HPDE6-E6E7 (cell line): ENCODE measurements at regions not wholly inside any gene's neighbourhood (a gene's known extent, or its start where the extent isn't known, plus 50 kb on each side); places are given as distances from the start of the nearest gene placed in this dataset.
"Not testable (repeated sequence)": the region's sequence is repeated elsewhere in the genome, so short reads cannot be mapped to it uniquely, and the experiment has no call there.

Experiments used
- DNase-seq: peaks from one replicate; pipeline ENCODE4 v3.0.0; 2011; ENCODE audit warnings: missing footprints; ENCODE audit errors: extremely low spot score

GRCh38 chr2:219726916-219727315 is 99.5 kb downstream of the SLC4A3 start:
- DNase-seq: no peak

DNA sequence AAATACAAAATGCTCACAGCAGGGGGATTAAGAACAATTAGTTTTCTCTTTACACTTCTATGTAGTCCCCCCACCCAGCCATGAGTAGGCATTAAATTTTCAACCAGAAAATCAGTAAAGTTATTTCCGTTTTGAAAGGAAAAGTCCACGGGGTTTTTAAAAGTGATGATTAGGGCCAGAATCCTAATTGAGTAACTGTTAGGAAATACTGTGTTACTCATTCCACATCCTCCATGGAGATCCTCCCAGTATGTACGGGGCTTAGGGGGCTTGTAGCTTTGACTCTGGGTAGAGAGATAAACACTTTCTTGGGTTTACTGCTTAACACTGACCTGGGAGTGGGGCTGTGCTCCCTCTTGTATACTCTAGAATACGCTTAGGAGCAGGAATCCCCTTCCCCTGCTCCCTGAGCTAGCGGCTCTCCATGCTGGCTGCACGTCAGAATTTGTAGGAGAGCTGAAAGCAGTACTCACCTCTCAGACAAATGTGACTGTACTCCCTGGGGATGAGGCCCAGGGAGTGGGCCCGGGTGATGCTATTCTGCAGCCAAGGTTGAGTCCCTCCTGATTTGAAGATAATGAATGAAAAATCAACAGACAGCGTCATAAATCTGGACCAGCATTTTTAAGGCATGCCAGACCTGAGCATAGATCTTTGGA is 100.5 kb downstream of the SLC4A3 start:
- no peak for DNase-seq

DNA sequence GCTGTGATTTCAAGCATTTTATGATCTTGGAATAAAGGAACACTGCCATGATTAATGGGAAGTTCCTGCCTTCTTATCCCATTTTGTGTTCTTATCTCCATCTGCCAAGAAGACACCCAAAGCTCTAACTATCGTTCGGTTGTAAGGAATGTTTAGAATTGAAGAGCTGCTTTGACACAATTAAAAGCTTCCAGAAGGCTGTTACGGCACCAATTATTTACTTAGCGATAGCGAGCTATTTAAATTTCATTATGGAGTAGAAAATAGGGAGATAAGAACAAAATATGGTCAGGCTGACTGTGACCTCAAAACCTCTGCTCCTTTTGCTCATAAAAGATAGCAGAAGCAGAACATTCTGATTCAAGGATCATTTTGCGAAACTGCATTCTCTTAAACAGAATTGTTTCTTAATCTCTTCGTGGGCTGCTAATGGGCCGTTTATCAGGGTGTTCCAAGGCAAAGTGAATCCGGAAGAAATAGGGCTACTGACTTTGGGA is 101.6 kb downstream of the SLC4A3 start:
- no peak for DNase-seq

DNA sequence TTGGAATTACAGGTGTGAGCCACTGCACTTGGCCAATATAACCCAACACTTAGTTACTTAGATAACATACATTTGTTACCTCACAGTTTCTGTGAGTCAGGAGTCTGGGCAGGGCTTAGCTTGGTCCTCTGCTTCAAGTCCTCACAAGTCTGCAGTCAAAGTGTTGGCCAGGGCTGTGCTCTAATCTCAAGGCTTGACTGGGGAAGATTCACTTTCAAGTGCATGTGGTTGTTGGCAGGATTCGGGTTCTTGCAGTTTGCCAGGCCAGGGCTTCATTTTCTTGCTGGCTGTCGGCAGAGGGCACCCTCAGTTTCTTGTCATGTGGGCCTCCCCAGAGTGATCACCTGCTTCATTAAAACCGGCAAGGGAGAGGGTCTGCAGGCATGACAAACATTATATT is 103.7 kb downstream of the SLC4A3 start:
- DNase-seq: no peak

DNA sequence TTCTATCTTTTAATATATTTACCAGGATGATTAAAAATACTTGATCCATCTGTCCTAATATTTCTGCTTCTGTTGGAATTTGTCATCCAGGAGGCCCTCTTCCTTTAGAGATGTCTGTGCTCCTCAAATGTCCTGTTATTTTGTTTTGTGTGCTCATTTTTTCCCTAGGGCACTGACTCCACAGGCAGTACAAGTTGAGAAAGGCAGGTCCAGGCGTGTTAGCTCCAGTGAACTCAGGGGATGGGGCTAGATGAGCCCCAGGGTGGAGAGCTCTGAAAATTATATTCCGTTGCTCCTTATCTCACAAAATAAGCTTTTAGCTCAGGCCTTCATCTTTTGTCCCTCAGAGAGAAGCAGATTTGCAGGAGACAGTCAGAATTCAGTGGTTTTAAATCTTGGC is 105.7 kb downstream of the SLC4A3 start:
- peak; percentile 46 for DNase-seq

GRCh38 chr2:219733746-219734145 is 106.3 kb downstream of the SLC4A3 start:
- no peak for DNase-seq

GRCh38 chr2:219736209-219736608 is 108.8 kb downstream of the SLC4A3 start:
- DNase-seq: no peak

- no peak for DNase-seq
Observed at GRCh38 chr2:219737270-219737691, 109.9 kb downstream of the SLC4A3 start.

GRCh38 chr2:219739066-219739465 is 111.6 kb downstream of the SLC4A3 start:
- no peak for DNase-seq

GRCh38 chr2:219739866-219740440 is 112.5 kb downstream of the SLC4A3 start:
- DNase-seq: no peak

DNA sequence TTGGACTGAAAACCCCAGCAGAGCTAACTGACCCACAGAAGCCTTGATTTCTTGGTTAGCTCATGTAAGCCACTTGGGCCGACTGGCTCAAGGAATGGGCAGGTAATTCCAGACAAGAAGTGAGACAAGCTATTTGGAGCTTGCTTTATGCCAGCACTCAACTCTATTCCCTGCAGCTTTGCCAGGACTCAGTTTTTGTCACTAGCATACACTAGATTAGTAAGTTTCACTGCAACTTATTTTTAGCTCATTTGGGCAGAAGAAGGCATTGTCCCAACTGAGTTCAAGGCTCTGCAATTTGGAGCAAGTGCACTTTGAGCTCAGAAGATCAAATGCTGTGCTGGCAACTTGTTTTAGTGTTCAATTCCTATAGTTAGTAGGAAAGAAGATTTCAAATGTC is 116.1 kb downstream of the SLC4A3 start:
- no peak for DNase-seq

- no peak for DNase-seq
Observed at GRCh38 chr2:219744066-219744465, 116.6 kb downstream of the SLC4A3 start.

GRCh38 chr2:219744600-219744999 is 117.2 kb downstream of the SLC4A3 start:
- DNase-seq: no peak

DNA sequence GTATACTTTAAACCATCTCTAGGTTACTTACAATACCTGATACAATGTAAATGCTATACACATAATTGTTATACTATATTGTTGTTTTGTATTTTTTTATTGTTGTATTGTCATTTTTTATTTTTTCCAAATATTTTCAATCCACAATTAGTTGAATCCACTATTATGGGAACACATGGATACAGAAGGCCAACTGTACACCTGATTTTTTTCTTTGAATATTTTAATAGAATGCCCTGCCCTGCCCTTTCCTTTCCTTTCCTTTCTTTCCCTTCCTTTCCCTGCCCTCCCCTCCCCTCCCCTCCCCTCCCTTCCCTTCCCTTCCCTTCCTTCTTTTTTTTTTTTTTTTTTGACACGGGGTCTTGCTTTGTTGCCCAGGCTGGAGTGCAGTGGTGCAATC is 120.2 kb downstream of the SLC4A3 start:
- no peak for DNase-seq

DNA sequence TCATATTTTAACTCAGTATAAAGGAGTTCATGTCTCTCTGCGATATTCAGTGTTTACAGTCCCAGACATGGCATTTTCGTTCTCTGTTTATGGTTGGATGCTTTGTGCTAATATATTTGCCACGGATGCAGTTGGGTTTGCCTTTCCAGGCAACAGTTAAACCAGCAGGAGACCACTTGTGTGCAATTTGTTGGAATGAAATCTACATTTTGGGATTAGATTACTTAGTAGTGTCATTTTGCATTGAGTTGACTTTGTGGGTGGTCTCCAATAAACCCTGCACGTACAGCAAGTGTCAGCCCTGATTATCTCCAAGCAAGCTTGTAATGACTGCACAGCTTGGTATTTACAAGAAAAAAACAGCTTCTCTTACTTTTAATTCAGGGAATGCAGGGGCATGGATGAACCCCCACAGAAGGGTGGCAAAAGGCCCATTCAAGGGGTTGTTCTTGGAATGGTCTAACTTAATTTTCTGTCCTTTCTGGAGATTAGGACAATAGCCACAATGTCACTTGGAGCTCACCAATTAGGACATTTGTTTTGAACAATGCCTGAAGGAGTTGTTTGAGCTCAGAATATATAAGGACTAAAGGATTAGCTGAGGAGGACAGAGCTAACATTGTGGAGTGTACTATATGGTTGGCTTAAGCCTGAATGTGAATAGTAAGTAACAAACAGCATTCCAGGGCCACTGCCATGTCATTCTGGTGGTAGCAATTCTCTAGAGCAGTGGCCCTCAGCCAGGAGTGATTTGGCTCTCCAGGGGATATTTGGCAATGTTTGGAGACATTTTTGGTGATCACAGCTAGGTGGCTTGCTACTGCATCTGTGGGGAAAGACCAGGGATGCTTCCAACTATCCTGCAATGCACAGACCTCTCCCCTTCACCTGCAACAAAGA is 121.5 kb downstream of the SLC4A3 start:
- no peak for DNase-seq

- not testable (repeated sequence) for DNase-seq
Observed at GRCh38 chr2:219751121-219751520, 123.7 kb downstream of the SLC4A3 start.

DNA sequence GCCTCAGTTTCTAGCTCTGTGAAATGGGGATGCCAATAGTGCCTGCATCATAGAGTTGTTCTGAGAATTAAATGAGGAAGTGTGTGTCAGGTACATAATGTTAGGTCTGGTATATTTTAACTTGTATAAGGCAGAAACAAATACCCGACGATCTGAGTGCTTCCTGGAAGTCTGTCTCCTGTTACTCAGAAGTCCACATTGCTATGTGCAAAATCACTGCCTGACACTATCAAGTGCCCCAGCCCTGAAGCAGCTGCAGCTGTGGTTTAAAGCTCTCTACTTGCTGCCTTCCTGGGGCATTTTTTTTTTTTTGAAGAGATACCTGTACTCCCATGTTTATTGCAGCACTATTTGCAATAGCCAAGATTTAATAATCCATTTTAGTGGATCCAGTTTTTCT is 125.3 kb downstream of the SLC4A3 start:
- no peak for DNase-seq

DNA sequence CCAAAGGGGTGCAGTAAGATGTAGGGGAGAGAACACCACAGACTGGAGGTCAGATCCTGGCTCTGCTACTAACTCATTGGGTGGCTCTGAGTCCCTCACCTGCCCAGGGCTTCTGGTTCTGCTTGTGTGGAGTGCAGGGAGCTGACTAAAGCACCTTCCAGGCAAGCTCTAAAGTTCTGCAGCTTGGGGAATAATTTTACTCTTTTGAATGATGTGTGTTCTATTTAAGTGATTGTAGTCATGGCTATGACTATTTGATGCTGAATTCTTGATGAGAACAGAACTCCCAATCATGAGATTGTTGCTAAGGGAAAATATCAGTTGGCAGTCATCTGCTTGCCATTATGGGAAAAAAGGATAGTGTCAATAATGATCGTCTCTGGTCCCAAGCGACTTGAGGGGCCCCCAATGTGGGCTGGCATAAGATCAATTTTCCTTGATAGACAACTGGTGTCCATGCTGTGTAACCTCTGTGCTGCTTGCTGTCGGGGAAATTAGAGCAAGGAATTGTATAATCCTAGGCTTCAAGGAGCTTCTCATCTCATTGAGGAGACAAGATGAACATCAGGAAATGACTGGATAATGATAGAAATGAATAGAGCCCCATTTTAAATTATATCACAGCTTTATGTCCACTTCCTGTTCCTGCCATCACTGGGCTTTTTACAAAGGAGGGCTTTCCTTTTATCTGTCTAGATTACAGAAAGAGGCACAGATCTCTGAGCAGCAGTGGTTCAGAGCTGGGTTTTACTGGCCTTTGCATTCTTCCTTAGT is 131.7 kb downstream of the SLC4A3 start:
- DNase-seq: no peak

- DNase-seq: no peak
Observed at GRCh38 chr2:219759801-219760200, 132.4 kb downstream of the SLC4A3 start.

GRCh38 chr2:219765231-219765911 is 137.9 kb downstream of the SLC4A3 start:
- DNase-seq: no peak

DNA sequence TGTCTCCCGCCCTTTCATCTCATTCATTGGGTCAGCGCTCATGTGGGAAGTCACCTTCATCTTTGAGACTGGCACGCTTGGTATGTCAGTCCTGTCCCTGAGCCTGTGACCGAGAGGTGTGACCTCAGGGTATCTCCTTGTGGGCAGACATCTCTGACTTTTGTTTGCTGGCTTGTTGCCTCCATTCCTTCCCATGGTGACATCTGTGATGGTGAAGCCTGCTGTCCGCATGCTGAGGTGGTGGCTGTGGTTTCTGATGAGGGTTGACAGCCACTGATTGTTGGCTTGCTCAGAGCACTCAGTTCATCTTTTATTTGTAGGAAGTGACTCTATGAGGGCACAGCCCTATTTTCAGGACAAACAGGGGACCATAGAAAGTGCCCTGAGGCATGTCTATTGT is 139.2 kb downstream of the SLC4A3 start:
- no peak for DNase-seq
